GM08714 (cell line): ENCODE measurements at regions not wholly inside any gene's neighbourhood (a gene's known extent, or its start where the extent isn't known, plus 50 kb on each side); places are given as distances from the start of the nearest gene placed in this dataset.
"Not testable (repeated sequence)": the region's sequence is repeated elsewhere in the genome, so short reads cannot be mapped to it uniquely, and the experiment has no call there.

Source experiments
- H3K4me3 ChIP-seq: fragments of 200-500 bp; sonication (Bioruptor generic); 2 replicates; pipeline ENCODE4 v1.5.1; 2014; ENCODE audit warnings: mild to moderate bottlenecking, low read length, inconsistent platforms
- ZNF274 ChIP-seq: IDR thresholded peaks from 2 replicates; pipeline ENCODE4 v1.6.1; 2012; ENCODE audit warnings: mild to moderate bottlenecking, low read depth, low read length

DNA sequence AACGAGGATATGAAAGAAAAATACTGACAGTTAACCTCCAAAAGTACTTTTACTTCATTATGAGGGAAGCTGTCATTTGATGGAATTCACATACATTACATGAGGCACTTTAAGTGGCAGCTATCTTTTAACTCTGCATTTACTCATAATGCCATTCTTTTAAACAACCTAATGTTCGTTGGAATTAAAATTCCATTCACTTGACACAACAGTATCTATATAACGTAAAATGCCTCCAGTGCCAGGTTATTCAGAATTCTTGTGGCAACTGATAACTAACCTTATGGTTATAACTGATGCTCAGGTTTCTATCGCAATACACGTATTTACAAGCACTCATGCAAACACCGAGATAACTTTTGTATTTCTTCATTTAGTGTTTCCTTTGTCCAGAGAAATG is 376.9 kb upstream of the GRAMD2B start:
- no peak overlapping the region for H3K4me3 ChIP-seq
- no peak for TF ChIP-seq ZNF274

DNA sequence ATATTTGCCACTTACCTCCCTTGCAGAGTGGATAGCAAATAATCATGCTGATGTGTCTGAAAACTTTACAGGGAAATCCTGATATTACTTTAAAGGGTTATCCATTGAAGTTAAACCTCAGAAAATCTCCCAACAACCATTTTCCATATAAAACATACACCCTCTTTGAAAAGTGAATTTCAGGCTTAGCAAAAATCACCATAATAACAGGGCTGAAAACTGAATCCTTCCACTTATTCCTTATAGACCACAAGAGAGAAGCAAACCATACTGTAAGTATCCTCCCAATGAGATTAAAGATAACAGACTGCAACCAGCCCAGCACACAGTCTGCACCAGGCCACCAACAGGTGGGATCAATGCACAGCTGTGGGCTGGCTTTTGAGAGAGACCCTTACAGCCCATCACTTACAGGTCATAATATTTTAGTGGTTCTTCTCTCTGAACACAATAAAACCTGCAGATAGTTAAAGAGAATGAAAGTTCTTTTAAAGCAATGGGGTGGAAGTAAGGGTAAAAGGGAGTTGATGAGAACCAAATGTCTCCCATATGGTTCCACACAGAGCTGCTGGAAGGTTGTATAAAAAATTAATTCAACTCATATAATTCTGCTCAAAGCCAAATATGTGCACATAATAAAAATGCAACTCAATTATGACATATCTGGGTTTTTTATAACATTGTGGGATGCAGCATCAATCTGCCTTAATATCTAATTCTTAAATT is 376.2 kb upstream of the GRAMD2B start:
- TF ChIP-seq ZNF274: no peak
- no peak overlapping the region for H3K4me3 ChIP-seq

DNA sequence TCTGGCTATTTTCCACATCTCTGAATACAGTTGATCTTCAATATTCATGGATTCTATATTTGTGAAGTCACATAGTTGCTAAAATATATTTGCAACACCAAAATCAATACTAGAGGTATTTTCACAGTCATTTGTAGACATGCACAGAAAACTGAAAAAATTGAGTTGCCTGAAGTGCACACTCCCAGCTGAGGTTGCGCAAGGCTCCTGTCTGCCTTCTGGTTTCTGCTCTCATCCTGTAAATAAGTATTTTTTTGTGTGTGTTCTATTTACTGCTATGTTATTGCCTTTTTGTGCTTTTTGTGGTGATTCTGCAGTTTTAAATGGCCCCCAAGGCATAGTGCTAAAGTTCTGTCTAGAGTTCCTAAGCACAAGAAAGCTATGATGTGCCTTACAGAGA is 371.1 kb upstream of the GRAMD2B start:
- H3K4me3 ChIP-seq: no peak overlapping the region
- TF ChIP-seq ZNF274: no peak

DNA sequence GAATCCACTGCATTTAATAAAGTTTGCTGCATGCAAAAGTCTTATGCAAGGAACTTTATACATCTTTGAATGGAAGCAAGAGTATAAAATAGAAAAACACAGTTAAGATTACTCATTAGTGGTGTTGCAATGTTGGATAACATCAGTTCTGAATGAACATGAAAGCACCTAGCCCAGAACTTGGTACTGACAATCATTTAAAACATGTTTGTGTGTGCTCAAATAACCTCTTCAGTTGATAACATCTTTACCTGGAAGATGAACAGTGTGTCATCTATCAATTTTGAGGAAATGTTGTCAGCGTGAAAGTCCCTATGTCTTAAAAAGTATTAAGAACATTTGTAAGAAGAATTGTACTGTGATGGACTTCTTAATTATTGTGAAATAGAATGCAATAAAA is 370.4 kb upstream of the GRAMD2B start:
- no peak for TF ChIP-seq ZNF274
- no peak overlapping the region for H3K4me3 ChIP-seq

DNA sequence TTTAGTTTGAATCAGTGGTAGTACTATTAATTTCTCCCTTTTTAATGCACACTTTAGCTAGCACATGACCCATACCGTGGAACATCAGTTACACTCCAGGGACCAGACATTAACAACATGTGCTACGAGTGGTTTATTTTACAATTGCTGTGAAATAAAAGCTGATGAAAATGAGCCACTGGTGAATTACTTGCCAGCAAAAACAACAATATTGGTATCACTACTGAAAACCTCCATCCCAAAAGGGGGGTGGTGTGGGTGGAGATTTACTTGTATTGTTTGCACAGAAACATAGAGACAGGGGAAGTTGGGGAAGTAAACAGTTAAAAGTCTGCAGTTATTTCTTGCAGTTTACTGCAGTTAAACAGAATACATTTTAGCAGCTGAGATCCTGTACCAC is 369.6 kb upstream of the GRAMD2B start:
- no peak overlapping the region for H3K4me3 ChIP-seq
- TF ChIP-seq ZNF274: no peak

DNA sequence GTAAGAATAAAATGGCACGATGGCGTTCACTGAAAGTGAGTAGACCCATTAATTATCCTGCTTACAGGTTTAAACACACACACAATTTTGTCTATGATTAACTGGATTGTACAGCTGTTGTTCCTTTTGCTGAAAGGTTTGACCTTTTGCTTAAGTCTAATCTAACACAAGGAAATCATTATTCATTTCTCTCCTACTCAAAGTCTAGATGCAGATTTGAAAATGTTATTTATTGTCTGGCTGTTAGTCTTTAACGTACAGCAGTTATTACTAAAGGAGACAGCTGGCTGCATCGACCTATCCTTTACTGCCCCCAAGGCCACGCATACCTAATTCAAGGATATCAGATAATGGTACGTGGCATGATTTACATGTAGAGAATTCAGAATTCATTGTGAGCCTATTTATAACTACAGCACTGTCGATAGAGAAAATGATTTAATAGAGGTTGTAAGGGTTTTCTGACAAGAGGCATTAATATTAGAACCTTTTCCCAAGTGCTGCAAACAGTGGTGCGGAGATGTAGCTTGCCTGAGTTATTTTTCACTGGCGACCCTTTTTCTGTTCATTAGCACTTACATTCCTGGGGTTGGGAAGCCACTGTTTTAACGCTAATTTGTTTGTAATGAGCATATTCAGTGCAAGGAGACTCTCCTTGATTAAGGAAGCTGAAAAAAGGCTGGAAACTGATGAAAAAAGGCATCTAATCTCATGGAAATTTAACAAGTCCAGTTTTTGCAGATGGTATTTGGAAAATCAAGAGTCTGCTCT is 368.4 kb upstream of the GRAMD2B start:
- no peak for TF ChIP-seq ZNF274
- H3K4me3 ChIP-seq: no peak overlapping the region

DNA sequence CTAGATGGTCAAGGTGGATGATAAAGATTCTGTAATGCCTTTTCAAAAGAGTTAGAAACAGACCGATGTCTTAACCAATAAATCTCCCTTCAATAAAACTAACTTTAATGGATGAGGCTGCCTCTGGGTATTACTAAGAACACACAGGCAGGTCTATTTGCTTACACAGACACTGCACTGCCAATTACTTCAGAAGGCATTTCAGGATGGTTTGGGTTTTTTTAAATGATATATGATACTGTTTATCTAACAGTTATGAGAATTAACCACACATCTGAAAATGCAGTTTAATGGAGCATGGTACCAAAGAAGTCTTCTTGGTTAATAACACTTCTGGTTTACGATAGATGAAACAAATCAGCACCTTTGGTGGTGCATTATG is 367.9 kb upstream of the GRAMD2B start:
- H3K4me3 ChIP-seq: no peak overlapping the region
- no peak for TF ChIP-seq ZNF274

DNA sequence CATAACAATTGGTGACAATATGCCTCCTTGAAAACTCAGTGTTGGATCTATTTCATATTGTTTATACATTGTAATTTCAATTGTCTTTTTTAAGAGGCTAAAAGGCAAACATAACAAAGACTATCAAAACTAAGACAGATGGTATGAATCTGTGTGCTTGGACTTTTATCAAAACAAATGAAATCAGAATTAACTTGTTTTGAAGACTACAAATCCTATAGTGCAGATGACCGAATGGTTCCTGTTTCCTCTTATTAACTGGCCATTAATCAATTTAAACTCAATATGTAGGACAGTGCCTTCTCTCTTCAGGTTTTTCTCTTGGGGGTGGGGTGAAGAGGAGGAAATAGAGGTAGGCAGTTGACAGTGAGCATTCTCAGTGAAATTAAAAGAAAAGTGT is 366.9 kb upstream of the GRAMD2B start:
- no peak overlapping the region for H3K4me3 ChIP-seq
- TF ChIP-seq ZNF274: no peak

DNA sequence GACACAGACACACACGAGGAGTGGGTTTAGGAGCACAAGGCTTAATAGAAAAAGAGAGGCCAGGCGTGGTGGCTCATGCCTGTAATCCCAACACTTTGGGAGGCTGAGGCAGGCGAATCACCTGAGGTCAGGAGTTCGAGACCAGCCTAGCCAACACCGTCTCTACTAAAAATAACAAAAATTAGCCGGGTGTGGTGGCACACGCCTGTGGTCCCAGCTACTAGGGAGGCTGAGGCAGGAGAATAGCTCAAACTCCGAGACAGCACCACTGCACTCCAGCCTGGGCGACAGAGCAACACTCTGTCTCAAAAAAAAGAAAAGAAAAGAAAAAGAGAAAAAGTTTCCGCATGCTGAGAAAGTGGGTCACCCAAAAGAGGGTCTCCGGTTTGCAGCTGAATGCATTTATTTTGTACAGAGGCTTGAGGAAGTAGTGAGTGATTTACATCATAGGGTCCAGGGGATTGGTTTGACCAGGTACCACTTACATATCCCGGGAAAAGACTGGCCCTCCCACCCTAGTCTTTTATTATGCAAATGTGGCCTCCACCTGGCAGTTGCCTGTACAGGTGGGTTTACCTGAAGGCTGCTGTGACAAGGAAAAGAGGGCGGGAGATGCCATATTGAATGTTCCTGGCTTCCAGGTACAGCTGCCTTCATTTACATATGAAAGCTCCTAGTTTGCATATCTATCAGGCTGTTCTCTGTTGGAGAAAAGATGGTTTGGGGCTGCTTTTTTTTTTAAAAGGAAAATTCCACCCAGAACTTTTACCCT is 366.2 kb upstream of the GRAMD2B start:
- no peak overlapping the region for H3K4me3 ChIP-seq
- no peak for TF ChIP-seq ZNF274

DNA sequence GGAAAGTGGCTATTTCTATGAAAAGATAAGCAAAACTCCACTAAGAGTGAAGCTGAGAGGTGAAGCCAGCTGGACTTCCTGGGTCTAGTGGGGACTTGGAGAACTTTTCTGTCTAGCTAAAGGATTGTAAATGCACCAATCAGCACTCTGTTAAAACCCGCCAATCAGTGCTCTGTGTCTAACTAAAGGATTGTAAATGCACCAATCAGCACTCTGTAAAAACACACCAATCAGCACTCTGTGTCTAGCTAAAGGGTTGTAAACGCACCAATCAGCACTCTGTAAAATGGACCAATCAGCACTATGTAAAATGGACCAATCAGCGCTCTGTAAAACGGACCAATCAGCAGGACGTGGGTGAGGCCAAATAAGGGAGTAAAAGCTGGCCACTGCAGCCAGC is 364.8 kb upstream of the GRAMD2B start:
- not testable (repeated sequence) for H3K4me3 ChIP-seq

DNA sequence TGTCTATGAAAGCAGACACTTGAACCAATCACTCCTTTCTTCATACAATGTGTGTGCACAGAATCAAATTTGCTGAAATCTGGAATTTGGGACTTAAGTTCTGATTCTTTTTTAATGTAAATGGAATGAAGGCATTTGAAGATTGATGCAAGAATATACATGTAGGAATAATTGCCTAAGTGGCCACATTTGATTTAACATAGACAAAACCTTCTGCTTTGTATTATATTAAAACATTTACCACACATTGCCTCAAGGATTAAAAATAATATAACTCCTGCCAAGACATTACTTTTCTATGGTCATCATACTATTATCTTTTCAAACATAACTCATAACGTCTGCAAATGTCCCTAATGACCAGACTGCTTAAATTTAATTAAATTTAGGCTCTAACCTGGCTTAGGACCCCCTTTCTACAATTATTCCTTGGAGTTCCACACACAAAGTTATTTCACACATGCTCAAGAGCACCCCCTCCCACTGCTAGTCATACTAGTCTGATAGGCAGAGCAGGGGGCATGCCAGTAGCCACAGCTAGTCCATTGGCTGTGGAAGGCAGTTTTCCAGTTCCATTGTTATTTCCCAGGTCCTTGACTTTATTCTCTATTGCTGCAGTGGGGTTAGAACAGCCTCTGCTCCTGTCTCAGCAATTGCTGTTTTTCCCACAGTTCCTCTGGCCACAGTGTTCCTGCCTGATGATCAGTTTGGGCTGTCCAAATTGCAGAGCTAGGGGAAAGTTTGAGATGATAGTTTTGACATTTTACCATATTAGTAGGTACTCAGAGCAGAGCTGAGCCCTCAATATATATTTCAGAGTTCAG is 360.6 kb upstream of the GRAMD2B start:
- no peak overlapping the region for H3K4me3 ChIP-seq
- no peak for TF ChIP-seq ZNF274

DNA sequence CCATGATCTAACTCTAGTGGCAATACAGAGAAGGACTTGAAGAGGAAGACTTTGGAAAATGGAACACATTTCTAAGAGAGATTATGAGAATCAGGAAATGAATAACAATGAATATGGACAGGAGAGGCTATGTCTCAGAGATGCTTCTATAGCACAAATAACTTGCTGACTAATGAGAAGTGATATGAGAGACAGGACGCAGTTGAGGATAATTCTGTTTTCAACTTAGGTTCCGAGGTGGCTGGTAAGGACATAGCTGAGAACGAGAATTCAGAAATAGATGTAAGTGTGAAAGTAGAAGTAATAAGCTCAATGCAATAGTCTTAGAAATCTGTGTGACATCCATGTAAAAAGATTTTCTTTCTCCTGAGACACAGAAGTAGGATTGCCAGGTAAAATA is 358.1 kb upstream of the GRAMD2B start:
- no peak overlapping the region for H3K4me3 ChIP-seq
- TF ChIP-seq ZNF274: no peak

DNA sequence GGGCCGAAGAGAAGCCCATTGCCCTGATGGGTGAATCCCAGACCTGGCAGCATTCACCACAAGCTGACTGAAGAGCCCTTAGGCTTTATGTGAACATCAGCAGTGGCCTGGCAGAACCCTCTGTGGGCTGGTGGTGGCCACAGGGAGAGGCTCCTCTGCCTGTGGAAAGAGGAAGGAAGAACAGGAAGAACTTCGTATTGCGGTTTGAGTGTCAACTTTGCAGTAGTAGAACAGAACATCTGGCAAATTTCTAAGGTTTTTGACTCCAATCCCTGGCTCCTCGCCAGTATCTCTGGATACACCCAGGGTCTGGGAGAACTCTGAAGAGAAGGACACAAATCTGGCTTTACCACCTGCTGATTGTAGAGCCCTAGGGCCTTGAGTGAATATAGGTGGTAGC is 356.4 kb upstream of the GRAMD2B start:
- no peak overlapping the region for H3K4me3 ChIP-seq
- no peak for TF ChIP-seq ZNF274

DNA sequence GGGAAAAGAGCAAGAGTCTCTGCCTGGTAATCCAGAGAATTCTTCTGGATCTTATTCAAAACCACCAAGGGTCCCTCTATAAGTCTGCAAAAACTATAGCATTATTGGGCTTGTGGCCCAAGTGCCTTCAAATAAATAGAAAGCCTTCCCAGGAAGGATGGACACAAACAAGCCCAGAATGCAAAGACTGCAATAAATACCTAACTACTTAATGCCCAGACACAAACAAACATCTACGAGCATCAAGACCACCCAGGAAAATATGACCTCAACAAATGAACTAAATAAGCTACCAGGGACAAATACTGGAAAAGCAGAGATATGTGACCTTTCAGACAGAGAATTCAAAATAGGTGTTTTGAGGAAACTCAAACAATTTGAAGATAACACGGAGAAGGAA is 355.8 kb upstream of the GRAMD2B start:
- no peak overlapping the region for H3K4me3 ChIP-seq
- TF ChIP-seq ZNF274: no peak

DNA sequence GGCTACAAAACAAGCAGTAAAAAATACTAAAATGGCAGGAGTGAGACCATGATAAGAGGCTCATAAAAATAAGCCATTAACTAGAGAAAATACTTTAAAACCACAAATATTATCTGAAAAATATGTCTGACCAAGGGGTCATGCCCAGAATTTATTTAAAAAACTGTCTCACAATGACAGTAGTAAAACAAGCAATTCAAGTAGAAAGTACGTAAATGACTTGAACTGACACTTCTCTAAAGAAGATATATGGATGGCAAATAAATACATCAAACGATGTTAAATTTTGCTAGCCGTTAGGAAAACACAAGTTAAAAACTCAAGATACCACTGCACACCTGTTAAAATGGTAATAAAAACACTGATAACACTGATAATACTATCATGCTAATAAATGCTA is 353.9 kb upstream of the GRAMD2B start:
- H3K4me3 ChIP-seq: no peak overlapping the region
- no peak for TF ChIP-seq ZNF274
